HG02642 (cell line): ENCODE measurements at regions not wholly inside any gene's neighbourhood (a gene's known extent, or its start where the extent isn't known, plus 50 kb on each side); places are given as distances from the start of the nearest gene placed in this dataset.

Experiments
- ATAC-seq: cut with Tn5 transposase; IDR thresholded peaks from one replicate; pipeline ENCODE4 v1.9.1; 2021; ENCODE audit warnings: mild to moderate bottlenecking; ENCODE audit not compliant: unreplicated experiment, poor library complexity

DNA sequence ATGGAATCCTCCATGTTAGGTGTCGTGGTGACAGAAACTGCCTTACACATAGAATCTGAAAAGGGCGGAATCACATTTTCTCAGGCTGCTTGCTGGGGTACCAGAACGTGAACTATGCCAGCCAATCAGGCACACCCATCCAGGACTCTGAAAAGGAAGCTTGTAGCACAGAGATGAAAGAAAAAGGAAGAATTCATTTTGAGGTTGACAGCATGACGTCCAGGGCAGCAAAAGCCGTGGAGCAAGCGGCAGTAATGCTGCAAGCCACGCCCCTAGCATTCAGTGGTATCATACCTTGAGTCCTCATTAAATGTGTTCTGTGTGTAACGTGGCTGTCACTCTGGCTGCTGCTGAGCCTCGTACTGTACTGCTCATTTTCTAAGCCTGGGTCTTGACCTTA, 304.0 kb downstream of the DYSF start:
- no peak for ATAC-seq

- ATAC-seq, result no peak
Observed at GRCh38 chr2:71756280-71756906, 303.0 kb downstream of the DYSF start.

GRCh38 chr2:71751590-71751989, 298.2 kb downstream of the DYSF start:
- no peak for ATAC-seq

- ATAC-seq, result no peak
Observed at GRCh38 chr2:71749671-71750101, 296.3 kb downstream of the DYSF start.

DNA sequence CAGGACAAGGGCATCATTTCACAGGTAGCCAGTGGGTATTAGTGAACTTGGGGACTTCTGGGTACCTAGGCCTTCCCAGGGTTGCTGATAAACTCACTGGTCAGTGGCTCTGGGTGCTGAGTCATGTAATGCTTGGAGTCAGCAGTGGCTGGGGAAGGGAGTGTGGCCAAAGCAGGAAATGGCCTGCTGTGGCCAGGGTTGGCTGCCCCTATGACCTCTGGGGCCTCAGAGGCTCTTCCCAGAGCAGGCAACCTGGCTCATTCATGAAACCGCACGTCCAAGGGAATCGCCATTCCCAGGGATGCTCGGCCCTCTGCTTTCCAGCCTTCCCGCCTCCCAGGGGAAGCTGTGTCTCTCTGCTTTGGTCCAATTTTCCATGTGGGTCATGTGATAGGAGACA, 294.9 kb downstream of the DYSF start:
- no peak for ATAC-seq

GRCh38 chr2:71747559-71747958, 294.2 kb downstream of the DYSF start:
- ATAC-seq, result no peak

DNA sequence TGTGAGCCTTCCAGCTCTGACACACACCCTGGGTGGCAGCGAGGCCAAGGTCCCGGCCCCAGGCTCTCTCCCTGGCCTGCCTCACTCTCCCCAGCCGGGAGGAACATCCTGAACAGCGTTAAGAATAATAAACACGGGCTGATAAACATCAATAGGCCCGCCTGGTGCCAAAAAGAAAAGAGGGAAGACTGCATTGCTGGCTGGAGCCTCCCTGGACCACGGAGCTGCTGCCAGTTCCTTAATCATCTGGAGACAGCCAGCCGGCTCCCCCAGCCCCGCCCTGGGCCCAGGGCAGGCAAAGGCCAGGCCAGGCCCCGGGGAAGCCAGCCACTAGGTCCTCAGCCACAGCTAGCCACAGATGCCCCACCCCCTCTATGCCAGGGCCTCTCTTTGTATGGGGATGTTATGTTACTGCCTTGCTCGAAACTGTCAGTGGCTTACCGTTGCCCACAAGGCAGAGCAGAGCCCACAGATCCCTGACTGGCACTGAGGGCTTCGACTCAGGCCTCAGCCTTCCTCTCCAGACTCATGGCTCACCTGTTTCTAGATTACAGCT, 293.7 kb downstream of the DYSF start:
- ATAC-seq, result no peak

GRCh38 chr2:71744781-71745180, 291.4 kb downstream of the DYSF start:
- ATAC-seq, result no peak

DNA sequence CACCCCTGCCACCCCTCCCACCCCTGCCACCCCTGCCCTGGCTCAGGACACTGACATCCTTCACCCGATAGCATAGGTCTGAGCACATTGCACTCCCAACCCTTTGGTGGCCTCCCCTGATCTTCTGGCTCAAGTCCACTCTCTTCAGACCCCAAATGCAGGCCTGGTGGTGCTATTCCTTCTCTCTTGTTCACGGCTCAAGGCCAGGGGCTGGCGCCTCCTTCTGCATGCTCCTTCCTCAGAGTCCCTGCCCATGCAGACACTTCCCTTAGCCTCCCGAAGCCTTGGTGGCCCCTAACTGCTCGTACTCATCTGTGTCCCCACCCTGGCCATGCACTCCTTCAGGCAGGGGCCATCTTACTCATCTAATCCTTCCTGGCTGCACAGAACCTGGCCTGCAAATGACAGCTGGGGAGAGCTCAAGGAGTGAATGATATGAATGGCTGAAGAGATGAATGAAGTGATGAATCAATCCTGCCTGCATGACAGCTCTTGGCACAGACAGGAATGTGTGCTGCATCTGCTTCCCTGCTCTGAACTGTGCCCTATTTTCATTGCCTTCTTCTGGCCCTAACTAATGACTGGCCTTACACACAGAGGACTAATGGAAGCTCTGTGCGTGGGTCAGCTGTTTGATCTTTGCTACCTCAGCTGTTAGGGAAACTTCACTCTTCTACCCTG, 290.8 kb downstream of the DYSF start:
- no peak for ATAC-seq

DNA sequence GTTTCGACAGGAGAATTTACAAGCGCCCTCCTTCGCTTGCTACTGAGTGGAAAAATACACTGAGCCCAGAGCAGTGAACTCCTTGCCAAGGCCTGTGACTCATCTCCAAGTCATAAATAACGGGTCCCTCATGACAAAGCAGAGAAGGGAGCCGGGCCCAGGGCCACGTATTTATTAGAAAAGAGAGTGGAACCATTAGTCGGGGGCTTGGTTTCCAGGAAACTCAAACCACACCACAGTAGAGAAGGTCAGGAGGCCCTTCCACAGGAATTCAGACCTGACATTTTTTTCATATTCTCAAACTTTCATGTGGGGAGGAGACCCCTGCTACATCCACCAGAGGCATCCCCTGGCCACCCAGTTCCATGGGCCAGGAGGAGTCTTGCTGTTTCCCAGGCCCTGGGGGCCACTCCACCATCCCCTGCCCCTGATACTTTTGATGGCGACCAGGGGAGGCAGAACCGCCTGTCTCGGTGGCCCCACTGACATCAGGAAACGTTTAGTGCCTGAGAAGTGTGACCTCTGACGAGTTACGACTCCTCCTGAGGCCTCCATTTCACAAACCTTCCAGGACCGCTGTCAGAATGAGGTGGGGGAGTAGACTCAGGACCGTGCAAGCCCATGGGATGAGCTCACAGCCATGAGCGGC, 289.7 kb downstream of the DYSF start:
- no peak for ATAC-seq

- ATAC-seq, result no peak
Observed at GRCh38 chr2:71736986-71737385, 283.6 kb downstream of the DYSF start.

- no peak for ATAC-seq
Observed at GRCh38 chr2:71736091-71736861, 282.9 kb downstream of the DYSF start.
